ENCODE measurements at regions not wholly inside any gene's neighbourhood (a gene's known extent, or its start where the extent isn't known, plus 50 kb on each side); places are given as distances from the start of the nearest gene placed in this dataset.

GRCh38 chr10:4672201-4672600 lies 153.8 kb upstream of the AKR1E2 start:
- Histone ChIP-seq H3K36me3 (no peaks in the 10 kb centered on the region), H3K9me3 (no peaks in the 10 kb centered on the region), H3K27me3 (0 out of 2 replicates have a peak, but pooled peaks cover 4% of the 10 kb centered on the region), H3K4me3 (ENCODE audit: low read depth, low read length) (no peak overlapping the region), H3K4me1 (no peaks in the 10 kb centered on the region)
- no peak for TF ChIP-seq CTCF (IDR thresholded peaks at IDR 0.05; ENCODE audit: low read depth, low read length)
- DNase-seq, result no peak

- no peaks in the 10 kb centered on the region for H3K9me3 ChIP-seq
- 0 out of 2 replicates have a peak, but pooled peaks cover 4% of the 10 kb centered on the region for H3K27me3 ChIP-seq
- TF ChIP-seq CTCF (IDR thresholded peaks at IDR 0.05; ENCODE audit: low read depth, low read length), result no peak
- no peak for DNase-seq
- no peaks in the 10 kb centered on the region for H3K36me3 ChIP-seq
- H3K4me3 ChIP-seq (ENCODE audit: low read depth, low read length), result no peak overlapping the region
- no peaks in the 10 kb centered on the region for H3K4me1 ChIP-seq
Observed at GRCh38 chr10:4671451-4672145, 154.4 kb upstream of the AKR1E2 start.

- Histone ChIP-seq H3K9me3 (no peaks in the 10 kb centered on the region), H3K4me1 (no peaks in the 10 kb centered on the region), H3K4me3 (ENCODE audit: low read depth, low read length) (no peak overlapping the region), H3K27me3 (0 out of 2 replicates have a peak, but pooled peaks cover 4% of the 10 kb centered on the region), H3K36me3 (no peaks in the 10 kb centered on the region)
- no peak for TF ChIP-seq CTCF (IDR thresholded peaks at IDR 0.05; ENCODE audit: low read depth, low read length)
- DNase-seq, result no peak
Observed at GRCh38 chr10:4670737-4671136, 155.3 kb upstream of the AKR1E2 start.

- DNase-seq, result no peak
- Histone ChIP-seq H3K4me1 (no peaks in the 10 kb centered on the region), H3K27me3 (0 out of 2 replicates have a peak, but pooled peaks cover 4% of the 10 kb centered on the region), H3K4me3 (ENCODE audit: low read depth, low read length) (no peak overlapping the region), H3K36me3 (no peaks in the 10 kb centered on the region), H3K9me3 (no peaks in the 10 kb centered on the region)
- TF ChIP-seq CTCF (IDR thresholded peaks at IDR 0.05; ENCODE audit: low read depth, low read length), result no peak
Observed at GRCh38 chr10:4669585-4669984, 156.4 kb upstream of the AKR1E2 start.

- TF ChIP-seq CTCF (IDR thresholded peaks at IDR 0.05; ENCODE audit: low read depth, low read length), result no peak
- no peaks in the 10 kb centered on the region for H3K36me3 ChIP-seq
- no peak overlapping the region for H3K4me3 ChIP-seq (ENCODE audit: low read depth, low read length)
- H3K4me1 ChIP-seq, result no peaks in the 10 kb centered on the region
- no peaks in the 10 kb centered on the region for H3K27me3 ChIP-seq
- peak; percentile 50 for DNase-seq
- H3K9me3 ChIP-seq, result no peaks in the 10 kb centered on the region
Observed at GRCh38 chr10:4663162-4663992, 162.6 kb upstream of the AKR1E2 start.
